ENCODE measurements at regions not wholly inside any gene's neighbourhood (a gene's known extent, or its start where the extent isn't known, plus 50 kb on each side); places are given as distances from the start of the nearest gene placed in this dataset.

- no peaks in the 10 kb centered on the region for H3K9me3 ChIP-seq (ENCODE audit: low read depth)
- H3K79me2 ChIP-seq (ENCODE audit: insufficient read depth): no peaks in the 10 kb centered on the region
- 16 to 20% methylated on average over 3 of the region's 3 CpGs for WGBS, 2 experiments (ENCODE audit: low coverage in 1 of 2, low lambda C conversion rate in 2 of 2, missing lambda C conversion rate in 2 of 2)
- no peaks in the 10 kb centered on the region for H3K9me2 ChIP-seq (ENCODE audit: insufficient read depth)
- no peaks in the 10 kb centered on the region for H3F3A ChIP-seq (ENCODE audit: insufficient read depth)
- no peaks in the 10 kb centered on the region for H3K4me1 ChIP-seq (ENCODE audit: insufficient read depth)
- TF ChIP-seq EZH2 (IDR thresholded peaks at IDR 0.05; ENCODE audit: insufficient read depth, poor library complexity, severe bottlenecking) (no peak), EZH2phosphoT487 (IDR thresholded peaks at IDR 0.05; ENCODE audit: insufficient read depth, low read depth) (no peak)
- no peaks in the 10 kb centered on the region for H3K36me3 ChIP-seq (ENCODE audit: low read depth)
- no peaks in the 10 kb centered on the region for H4K20me1 ChIP-seq (ENCODE audit: insufficient read depth)
- H3K4me2 ChIP-seq (ENCODE audit: unreplicated experiment): no peak overlapping the region
- in situ Hi-C loops (cut with MboI): no loop called here
- no peak for DNase-seq
- no peak overlapping the region for H3K27ac ChIP-seq
- no peaks in the 10 kb centered on the region for H3K27me3 ChIP-seq (replicated peaks; ENCODE audit: insufficient read depth)
- no peak overlapping the region for H3K9ac ChIP-seq
- no peak overlapping the region for H3K4me3 ChIP-seq
- H2AFZ ChIP-seq: no peak overlapping the region
These were observed 98.9 kb downstream of the TNFSF13B start for GRCh38 chr13:108368250-108368905.

- DNase-seq: no peak
- no peak for TF ChIP-seq EZH2 (IDR thresholded peaks at IDR 0.05; ENCODE audit: insufficient read depth, poor library complexity, severe bottlenecking)
- TF ChIP-seq EZH2phosphoT487 (IDR thresholded peaks at IDR 0.05; ENCODE audit: insufficient read depth, low read depth): no peak
- in situ Hi-C loops (cut with MboI): no loop called here
- H3K9me3 ChIP-seq (ENCODE audit: low read depth): no peaks in the 10 kb centered on the region
- no peak overlapping the region for H3K27ac ChIP-seq
- H3K79me2 ChIP-seq (ENCODE audit: insufficient read depth): no peaks in the 10 kb centered on the region
- H3F3A ChIP-seq (ENCODE audit: insufficient read depth): no peaks in the 10 kb centered on the region
- H3K27me3 ChIP-seq (replicated peaks; ENCODE audit: insufficient read depth): no peaks in the 10 kb centered on the region
- no peaks in the 10 kb centered on the region for H3K4me1 ChIP-seq (ENCODE audit: insufficient read depth)
- H3K36me3 ChIP-seq (ENCODE audit: low read depth): no peaks in the 10 kb centered on the region
- H3K4me2 ChIP-seq (ENCODE audit: unreplicated experiment): no peak overlapping the region
- no peaks in the 10 kb centered on the region for H3K9me2 ChIP-seq (ENCODE audit: insufficient read depth)
- no peaks in the 10 kb centered on the region for H4K20me1 ChIP-seq (ENCODE audit: insufficient read depth)
- H3K4me3 ChIP-seq: no peak overlapping the region
- no peak overlapping the region for H2AFZ ChIP-seq
- H3K9ac ChIP-seq: no peak overlapping the region
These were observed 99.9 kb downstream of the TNFSF13B start for GRCh38 chr13:108369412-108369811.

GRCh38 chr13:108375034-108375433 lies 105.5 kb downstream of the TNFSF13B start:
- Histone ChIP-seq H3K4me2 (ENCODE audit: unreplicated experiment) (no peak overlapping the region), H3K4me3 (no peak overlapping the region), H3K9ac (no peak overlapping the region), H3K27me3 (replicated peaks; ENCODE audit: insufficient read depth) (no peaks in the 10 kb centered on the region), H3K27ac (no peak overlapping the region), H2AFZ (no peak overlapping the region), H3K9me3 (ENCODE audit: low read depth) (no peaks in the 10 kb centered on the region), H3K36me3 (ENCODE audit: low read depth) (no peaks in the 10 kb centered on the region), H3K9me2 (ENCODE audit: insufficient read depth) (no peaks in the 10 kb centered on the region), H3F3A (ENCODE audit: insufficient read depth) (no peaks in the 10 kb centered on the region), H3K79me2 (ENCODE audit: insufficient read depth) (no peaks in the 10 kb centered on the region), H4K20me1 (ENCODE audit: insufficient read depth) (no peaks in the 10 kb centered on the region), H3K4me1 (ENCODE audit: insufficient read depth) (no peaks in the 10 kb centered on the region)
- TF ChIP-seq EZH2 (IDR thresholded peaks at IDR 0.05; ENCODE audit: insufficient read depth, poor library complexity, severe bottlenecking): no peak
- no peak for TF ChIP-seq EZH2phosphoT487 (IDR thresholded peaks at IDR 0.05; ENCODE audit: insufficient read depth, low read depth)
- in situ Hi-C loops (cut with MboI): no loop called here
- 4 to 13% methylated on average over 2 of the region's 2 CpGs for WGBS, 2 experiments (ENCODE audit: low coverage in 1 of 2, low lambda C conversion rate in 2 of 2, missing lambda C conversion rate in 2 of 2)
- no peak for DNase-seq

- no peak for DNase-seq
- Histone ChIP-seq H3K4me1 (ENCODE audit: insufficient read depth) (no peaks in the 10 kb centered on the region), H3K9me3 (ENCODE audit: low read depth) (no peaks in the 10 kb centered on the region), H3K4me2 (ENCODE audit: unreplicated experiment) (no peak overlapping the region), H4K20me1 (ENCODE audit: insufficient read depth) (no peaks in the 10 kb centered on the region), H2AFZ (no peak overlapping the region), H3K4me3 (no peak overlapping the region), H3K9ac (no peak overlapping the region), H3F3A (ENCODE audit: insufficient read depth) (no peaks in the 10 kb centered on the region), H3K36me3 (ENCODE audit: low read depth) (no peaks in the 10 kb centered on the region), H3K27me3 (replicated peaks; ENCODE audit: insufficient read depth) (no peaks in the 10 kb centered on the region), H3K27ac (no peak overlapping the region), H3K9me2 (ENCODE audit: insufficient read depth) (no peaks in the 10 kb centered on the region), H3K79me2 (ENCODE audit: insufficient read depth) (no peaks in the 10 kb centered on the region)
- 35 to 47% methylated on average over 2 of the region's 2 CpGs for WGBS, 2 experiments (ENCODE audit: low coverage in 1 of 2, low lambda C conversion rate in 2 of 2, missing lambda C conversion rate in 2 of 2)
- TF ChIP-seq EZH2 (IDR thresholded peaks at IDR 0.05; ENCODE audit: insufficient read depth, poor library complexity, severe bottlenecking): no peak
- TF ChIP-seq EZH2phosphoT487 (IDR thresholded peaks at IDR 0.05; ENCODE audit: insufficient read depth, low read depth): no peak
- in situ Hi-C loops (cut with MboI): no loop called here
These were observed 106.3 kb downstream of the TNFSF13B start for GRCh38 chr13:108375772-108376171.

- no peaks in the 10 kb centered on the region for H4K20me1 ChIP-seq (ENCODE audit: insufficient read depth)
- H3K9me3 ChIP-seq (ENCODE audit: low read depth): no peaks in the 10 kb centered on the region
- H3K4me2 ChIP-seq (ENCODE audit: unreplicated experiment): no peak overlapping the region
- no peaks in the 10 kb centered on the region for H3K36me3 ChIP-seq (ENCODE audit: low read depth)
- H3K4me3 ChIP-seq: no peak overlapping the region
- no peak overlapping the region for H3K27ac ChIP-seq
- in situ Hi-C loops (cut with MboI): no loop called here
- no peak overlapping the region for H3K9ac ChIP-seq
- no peaks in the 10 kb centered on the region for H3K4me1 ChIP-seq (ENCODE audit: insufficient read depth)
- no peaks in the 10 kb centered on the region for H3F3A ChIP-seq (ENCODE audit: insufficient read depth)
- TF ChIP-seq EZH2phosphoT487 (IDR thresholded peaks at IDR 0.05; ENCODE audit: insufficient read depth, low read depth) (no peak), EZH2 (IDR thresholded peaks at IDR 0.05; ENCODE audit: insufficient read depth, poor library complexity, severe bottlenecking) (no peak)
- DNase-seq: no peak
- no peak overlapping the region for H2AFZ ChIP-seq
- H3K9me2 ChIP-seq (ENCODE audit: insufficient read depth): no peaks in the 10 kb centered on the region
- WGBS, 2 experiments (ENCODE audit: low coverage in 1 of 2, low lambda C conversion rate in 2 of 2, missing lambda C conversion rate in 2 of 2): 3 to 8% methylated on average over 2 of the region's 2 CpGs
- no peaks in the 10 kb centered on the region for H3K79me2 ChIP-seq (ENCODE audit: insufficient read depth)
- no peaks in the 10 kb centered on the region for H3K27me3 ChIP-seq (replicated peaks; ENCODE audit: insufficient read depth)
These were observed 106.8 kb downstream of the TNFSF13B start for GRCh38 chr13:108376308-108376707.

Data from GM23248 (cell line).